Prostate gland (tissue), 2 donors: ENCODE measurements at regions not wholly inside any gene's neighbourhood (a gene's known extent, or its start where the extent isn't known, plus 50 kb on each side); places are given as distances from the start of the nearest gene placed in this dataset.

ENCODE experiments used
- DNase-seq: peaks from one replicate; pipeline ENCODE4 v3.0.0-alpha.2; 2019; ENCODE audit warnings: low spot score
- H3K27ac ChIP-seq, 2 donors: fragments of 200-600 bp; sonication (generic); 2 replicates each; pipeline ENCODE4 v1.5.1; 2017 to 2019
- H3K27me3 ChIP-seq: fragments of 200-600 bp; sonication (generic); replicated peaks from 2 replicates; pipeline ENCODE4 v1.5.1; 2019; ENCODE audit not compliant: insufficient read depth
- H3K36me3 ChIP-seq, 2 donors: fragments of 200-600 bp; sonication (generic); 1 replicate in 1 of 2; 2 replicates in 1 of 2; pipeline versions ENCODE4 v1.5.1 to v1.8.1; 2017 to 2019
- H3K4me1 ChIP-seq: fragments of 200-600 bp; sonication (generic); replicated peaks from 2 replicates; pipeline ENCODE4 v1.5.1; 2019
- H3K4me3 ChIP-seq, 2 donors: fragments of 200-600 bp; sonication (generic); 2 replicates each; pipeline ENCODE4 v1.5.1; 2017 to 2019
- H3K9me3 ChIP-seq: fragments of 200-600 bp; sonication (generic); 2 replicates; pipeline ENCODE4 v1.5.1; 2017
- CTCF ChIP-seq, 4 experiments: fragments of 200-600 bp in 2 of 4; fragments of 450-650 bp in 2 of 4; sonication (generic) in 2 of 4; IDR thresholded peaks; 1 replicate in 3 of 4; 2 replicates in 1 of 4; pipeline ENCODE4 v1.5.1; 2016 to 2019; ENCODE audit warnings: antibody characterized with exemption in 4 of 4, mild to moderate bottlenecking in 2 of 4, moderate library complexity in 2 of 4
- POLR2A ChIP-seq: fragments of 450-650 bp; IDR thresholded peaks from one replicate; pipeline ENCODE4 v1.6.1; 2016; ENCODE audit warnings: antibody characterized with exemption, mild to moderate bottlenecking
- POLR2AphosphoS5 ChIP-seq: sonication (generic); formaldehyde crosslinking; IDR thresholded peaks from one replicate; pipeline ENCODE4 v1.6.1; 2017; ENCODE audit warnings: antibody characterized with exemption
- WGBS: methylation state at CpG from one replicate; pipeline ENCODE4 v1.1.5; 2018; 5-methylcytosine and 5-hydroxymethylcytosine counted together
- intact Hi-C: fragments of 100-400 bp; cut with DNase I; formaldehyde crosslinking; loops from one replicate; pipeline ENCODE4 v1.14.2; 2022

- WGBS = 81% methylated on average over 2 of the region's 2 CpGs
- Histone ChIP-seq H3K27ac (no peak overlapping the region), H3K9me3 (no peaks in the 10 kb centered on the region), H3K4me1 (no peaks in the 10 kb centered on the region), H3K4me3 (no peak overlapping the region), H3K27me3 (no peaks in the 10 kb centered on the region), H3K36me3 (no peaks in the 10 kb centered on the region)
- intact Hi-C loops = no loop called here
- TF ChIP-seq POLR2A (no peak), CTCF (IDR thresholded peaks at IDR 0.05) (no peak), POLR2AphosphoS5 (no peak)
- no peak for DNase-seq
Observed at GRCh38 chr12:16849473-16849872, 243.5 kb upstream of the LMO3 start.

- Histone ChIP-seq H3K27ac (no peak overlapping the region), H3K27me3 (no peaks in the 10 kb centered on the region), H3K4me1 (no peaks in the 10 kb centered on the region), H3K36me3 (no peaks in the 10 kb centered on the region), H3K9me3 (no peaks in the 10 kb centered on the region), H3K4me3 (no peak overlapping the region)
- TF ChIP-seq CTCF (IDR thresholded peaks at IDR 0.05) (no peak), POLR2AphosphoS5 (no peak), POLR2A (no peak)
- intact Hi-C loops = no loop called here
- no peak for DNase-seq
- 86% methylated on average over 7 of the region's 7 CpGs for WGBS
Observed at GRCh38 chr12:16844875-16845274, 238.9 kb upstream of the LMO3 start.

- no peaks in the 10 kb centered on the region for H3K9me3 ChIP-seq
- no peaks in the 10 kb centered on the region for H3K36me3 ChIP-seq
- H3K4me3 ChIP-seq = no peak overlapping the region
- H3K27me3 ChIP-seq = no peaks in the 10 kb centered on the region
- no peak overlapping the region for H3K27ac ChIP-seq
- TF ChIP-seq CTCF (IDR thresholded peaks at IDR 0.05) (no peak), POLR2AphosphoS5 (no peak), POLR2A (no peak)
- intact Hi-C loops = no loop called here
- H3K4me1 ChIP-seq = no peaks in the 10 kb centered on the region
- DNase-seq = no peak
- WGBS = 50% methylated on average over 2 of the region's 2 CpGs
Observed at GRCh38 chr12:16833376-16834015, 227.5 kb upstream of the LMO3 start.

GRCh38 chr12:16828891-16829290 is 222.9 kb upstream of the LMO3 start:
- TF ChIP-seq CTCF (IDR thresholded peaks at IDR 0.05) = no peak
- no peak for TF ChIP-seq POLR2AphosphoS5
- TF ChIP-seq POLR2A = no peak
- no peaks in the 10 kb centered on the region for H3K4me1 ChIP-seq
- no peak overlapping the region for H3K4me3 ChIP-seq
- H3K36me3 ChIP-seq = no peaks in the 10 kb centered on the region
- no peaks in the 10 kb centered on the region for H3K27me3 ChIP-seq
- 38% methylated on average over 2 of the region's 2 CpGs for WGBS
- H3K27ac ChIP-seq = no peak overlapping the region
- intact Hi-C loops = no loop called here
- DNase-seq = no peak
- no peaks in the 10 kb centered on the region for H3K9me3 ChIP-seq

GRCh38 chr12:16807731-16808130 is 201.8 kb upstream of the LMO3 start:
- Histone ChIP-seq H3K9me3 (no peaks in the 10 kb centered on the region), H3K4me1 (no peaks in the 10 kb centered on the region), H3K27me3 (no peaks in the 10 kb centered on the region), H3K4me3 (no peak overlapping the region), H3K36me3 (no peaks in the 10 kb centered on the region), H3K27ac (no peak overlapping the region)
- intact Hi-C loops = no loop called here
- TF ChIP-seq CTCF (IDR thresholded peaks at IDR 0.05) = no peak
- TF ChIP-seq POLR2A = no peak
- TF ChIP-seq POLR2AphosphoS5 = no peak
- DNase-seq = no peak
- 86% methylated on average over 4 of the region's 4 CpGs for WGBS
